ENCODE measurements at regions not wholly inside any gene's neighbourhood (a gene's known extent, or its start where the extent isn't known, plus 50 kb on each side); places are given as distances from the start of the nearest gene placed in this dataset.

DNA sequence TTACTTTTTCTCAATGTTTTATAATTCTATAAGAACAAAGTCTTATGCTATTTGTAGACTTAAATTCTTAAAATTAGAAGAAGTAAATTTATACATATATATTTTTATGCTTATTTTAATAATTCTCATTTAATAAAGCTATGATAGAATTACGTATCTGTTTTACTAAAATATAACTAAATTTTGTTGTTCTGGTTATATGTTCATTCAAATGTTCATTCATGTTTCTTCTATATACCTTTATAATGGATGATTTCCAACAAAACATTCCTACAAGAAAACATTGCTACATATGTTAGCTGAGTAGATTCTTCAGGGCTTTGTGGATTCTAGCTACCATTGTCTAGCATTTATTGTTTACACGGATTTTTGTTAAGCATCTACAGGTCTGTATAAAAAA, 634.3 kb upstream of the PCDH20 start:
- Histone ChIP-seq H3K79me2 (replicated peaks; ENCODE audit: insufficient read depth) (no peaks in the 10 kb centered on the region), H4K20me1 (replicated peaks; ENCODE audit: insufficient read depth) (no peaks in the 10 kb centered on the region), H3F3A (replicated peaks; ENCODE audit: low read depth) (no peaks in the 10 kb centered on the region), H3K4me1 (ENCODE audit: insufficient read depth) (no peaks in the 10 kb centered on the region), H3K9me2 (ENCODE audit: insufficient read depth) (0 out of 2 replicates have a peak, but pooled peaks cover 9% of the 10 kb centered on the region), H3K4me3 (no peak overlapping the region), H2AFZ (no peak overlapping the region), H3K4me2 (no peak overlapping the region), H3K27ac (ENCODE audit: low read depth) (no peak overlapping the region), H3K36me3 (ENCODE audit: insufficient read depth) (no peaks in the 10 kb centered on the region), H3K27me3 (ENCODE audit: insufficient read depth) (no peaks in the 10 kb centered on the region)
- DNase-seq (ENCODE audit: low spot score) = no peak
- TF ChIP-seq, protein P1, sequence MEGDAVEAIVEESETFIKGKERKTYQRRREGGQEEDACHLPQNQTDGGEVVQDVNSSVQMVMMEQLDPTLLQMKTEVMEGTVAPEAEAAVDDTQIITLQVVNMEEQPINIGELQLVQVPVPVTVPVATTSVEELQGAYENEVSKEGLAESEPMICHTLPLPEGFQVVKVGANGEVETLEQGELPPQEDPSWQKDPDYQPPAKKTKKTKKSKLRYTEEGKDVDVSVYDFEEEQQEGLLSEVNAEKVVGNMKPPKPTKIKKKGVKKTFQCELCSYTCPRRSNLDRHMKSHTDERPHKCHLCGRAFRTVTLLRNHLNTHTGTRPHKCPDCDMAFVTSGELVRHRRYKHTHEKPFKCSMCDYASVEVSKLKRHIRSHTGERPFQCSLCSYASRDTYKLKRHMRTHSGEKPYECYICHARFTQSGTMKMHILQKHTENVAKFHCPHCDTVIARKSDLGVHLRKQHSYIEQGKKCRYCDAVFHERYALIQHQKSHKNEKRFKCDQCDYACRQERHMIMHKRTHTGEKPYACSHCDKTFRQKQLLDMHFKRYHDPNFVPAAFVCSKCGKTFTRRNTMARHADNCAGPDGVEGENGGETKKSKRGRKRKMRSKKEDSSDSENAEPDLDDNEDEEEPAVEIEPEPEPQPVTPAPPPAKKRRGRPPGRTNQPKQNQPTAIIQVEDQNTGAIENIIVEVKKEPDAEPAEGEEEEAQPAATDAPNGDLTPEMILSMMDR (conservative IDR thresholded peaks at IDR 0.05; ENCODE audit: low read depth in 2 of 2) = no peak
- TF ChIP-seq, protein P2, sequence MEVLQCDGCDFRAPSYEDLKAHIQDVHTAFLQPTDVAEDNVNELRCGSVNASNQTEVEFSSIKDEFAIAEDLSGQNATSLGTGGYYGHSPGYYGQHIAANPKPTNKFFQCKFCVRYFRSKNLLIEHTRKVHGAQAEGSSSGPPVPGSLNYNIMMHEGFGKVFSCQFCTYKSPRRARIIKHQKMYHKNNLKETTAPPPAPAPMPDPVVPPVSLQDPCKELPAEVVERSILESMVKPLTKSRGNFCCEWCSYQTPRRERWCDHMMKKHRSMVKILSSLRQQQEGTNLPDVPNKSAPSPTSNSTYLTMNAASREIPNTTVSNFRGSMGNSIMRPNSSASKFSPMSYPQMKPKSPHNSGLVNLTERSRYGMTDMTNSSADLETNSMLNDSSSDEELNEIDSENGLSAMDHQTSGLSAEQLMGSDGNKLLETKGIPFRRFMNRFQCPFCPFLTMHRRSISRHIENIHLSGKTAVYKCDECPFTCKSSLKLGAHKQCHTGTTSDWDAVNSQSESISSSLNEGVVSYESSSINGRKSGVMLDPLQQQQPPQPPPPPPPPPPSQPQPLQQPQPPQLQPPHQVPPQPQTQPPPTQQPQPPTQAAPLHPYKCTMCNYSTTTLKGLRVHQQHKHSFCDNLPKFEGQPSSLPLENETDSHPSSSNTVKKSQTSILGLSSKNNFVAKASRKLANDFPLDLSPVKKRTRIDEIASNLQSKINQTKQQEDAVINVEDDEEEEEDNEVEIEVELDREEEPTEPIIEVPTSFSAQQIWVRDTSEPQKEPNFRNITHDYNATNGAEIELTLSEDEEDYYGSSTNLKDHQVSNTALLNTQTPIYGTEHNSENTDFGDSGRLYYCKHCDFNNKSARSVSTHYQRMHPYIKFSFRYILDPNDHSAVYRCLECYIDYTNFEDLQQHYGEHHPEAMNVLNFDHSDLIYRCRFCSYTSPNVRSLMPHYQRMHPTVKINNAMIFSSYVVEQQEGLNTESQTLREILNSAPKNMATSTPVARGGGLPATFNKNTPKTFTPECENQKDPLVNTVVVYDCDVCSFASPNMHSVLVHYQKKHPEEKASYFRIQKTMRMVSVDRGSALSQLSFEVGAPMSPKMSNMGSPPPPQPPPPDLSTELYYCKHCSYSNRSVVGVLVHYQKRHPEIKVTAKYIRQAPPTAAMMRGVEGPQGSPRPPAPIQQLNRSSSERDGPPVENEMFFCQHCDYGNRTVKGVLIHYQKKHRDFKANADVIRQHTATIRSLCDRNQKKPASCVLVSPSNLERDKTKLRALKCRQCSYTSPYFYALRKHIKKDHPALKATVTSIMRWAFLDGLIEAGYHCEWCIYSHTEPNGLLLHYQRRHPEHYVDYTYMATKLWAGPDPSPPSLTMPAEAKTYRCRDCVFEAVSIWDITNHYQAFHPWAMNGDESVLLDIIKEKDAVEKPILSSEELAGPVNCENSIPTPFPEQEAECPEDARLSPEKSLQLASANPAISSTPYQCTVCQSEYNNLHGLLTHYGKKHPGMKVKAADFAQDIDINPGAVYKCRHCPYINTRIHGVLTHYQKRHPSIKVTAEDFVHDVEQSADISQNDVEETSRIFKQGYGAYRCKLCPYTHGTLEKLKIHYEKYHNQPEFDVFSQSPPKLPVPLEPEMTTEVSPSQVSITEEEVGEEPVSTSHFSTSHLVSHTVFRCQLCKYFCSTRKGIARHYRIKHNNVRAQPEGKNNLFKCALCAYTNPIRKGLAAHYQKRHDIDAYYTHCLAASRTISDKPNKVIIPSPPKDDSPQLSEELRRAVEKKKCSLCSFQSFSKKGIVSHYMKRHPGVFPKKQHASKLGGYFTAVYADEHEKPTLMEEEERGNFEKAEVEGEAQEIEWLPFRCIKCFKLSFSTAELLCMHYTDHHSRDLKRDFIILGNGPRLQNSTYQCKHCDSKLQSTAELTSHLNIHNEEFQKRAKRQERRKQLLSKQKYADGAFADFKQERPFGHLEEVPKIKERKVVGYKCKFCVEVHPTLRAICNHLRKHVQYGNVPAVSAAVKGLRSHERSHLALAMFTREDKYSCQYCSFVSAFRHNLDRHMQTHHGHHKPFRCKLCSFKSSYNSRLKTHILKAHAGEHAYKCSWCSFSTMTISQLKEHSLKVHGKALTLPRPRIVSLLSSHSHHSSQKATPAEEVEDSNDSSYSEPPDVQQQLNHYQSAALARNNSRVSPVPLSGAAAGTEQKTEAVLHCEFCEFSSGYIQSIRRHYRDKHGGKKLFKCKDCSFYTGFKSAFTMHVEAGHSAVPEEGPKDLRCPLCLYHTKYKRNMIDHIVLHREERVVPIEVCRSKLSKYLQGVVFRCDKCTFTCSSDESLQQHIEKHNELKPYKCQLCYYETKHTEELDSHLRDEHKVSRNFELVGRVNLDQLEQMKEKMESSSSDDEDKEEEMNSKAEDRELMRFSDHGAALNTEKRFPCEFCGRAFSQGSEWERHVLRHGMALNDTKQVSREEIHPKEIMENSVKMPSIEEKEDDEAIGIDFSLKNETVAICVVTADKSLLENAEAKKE (CRISPR knock-in tag; IDR thresholded peaks at IDR 0.05) = no peak
- TF ChIP-seq ZNF331 (CRISPR knock-in tag; IDR thresholded peaks at IDR 0.05; ENCODE audit: low read depth) (no peak), NANOG (IDR thresholded peaks at IDR 0.05; ENCODE audit: borderline replicate concordance) (no peak), STAT1 (IDR thresholded peaks at IDR 0.05; ENCODE audit: unreplicated experiment) (no peak)
- TF ChIP-seq, protein P3, sequence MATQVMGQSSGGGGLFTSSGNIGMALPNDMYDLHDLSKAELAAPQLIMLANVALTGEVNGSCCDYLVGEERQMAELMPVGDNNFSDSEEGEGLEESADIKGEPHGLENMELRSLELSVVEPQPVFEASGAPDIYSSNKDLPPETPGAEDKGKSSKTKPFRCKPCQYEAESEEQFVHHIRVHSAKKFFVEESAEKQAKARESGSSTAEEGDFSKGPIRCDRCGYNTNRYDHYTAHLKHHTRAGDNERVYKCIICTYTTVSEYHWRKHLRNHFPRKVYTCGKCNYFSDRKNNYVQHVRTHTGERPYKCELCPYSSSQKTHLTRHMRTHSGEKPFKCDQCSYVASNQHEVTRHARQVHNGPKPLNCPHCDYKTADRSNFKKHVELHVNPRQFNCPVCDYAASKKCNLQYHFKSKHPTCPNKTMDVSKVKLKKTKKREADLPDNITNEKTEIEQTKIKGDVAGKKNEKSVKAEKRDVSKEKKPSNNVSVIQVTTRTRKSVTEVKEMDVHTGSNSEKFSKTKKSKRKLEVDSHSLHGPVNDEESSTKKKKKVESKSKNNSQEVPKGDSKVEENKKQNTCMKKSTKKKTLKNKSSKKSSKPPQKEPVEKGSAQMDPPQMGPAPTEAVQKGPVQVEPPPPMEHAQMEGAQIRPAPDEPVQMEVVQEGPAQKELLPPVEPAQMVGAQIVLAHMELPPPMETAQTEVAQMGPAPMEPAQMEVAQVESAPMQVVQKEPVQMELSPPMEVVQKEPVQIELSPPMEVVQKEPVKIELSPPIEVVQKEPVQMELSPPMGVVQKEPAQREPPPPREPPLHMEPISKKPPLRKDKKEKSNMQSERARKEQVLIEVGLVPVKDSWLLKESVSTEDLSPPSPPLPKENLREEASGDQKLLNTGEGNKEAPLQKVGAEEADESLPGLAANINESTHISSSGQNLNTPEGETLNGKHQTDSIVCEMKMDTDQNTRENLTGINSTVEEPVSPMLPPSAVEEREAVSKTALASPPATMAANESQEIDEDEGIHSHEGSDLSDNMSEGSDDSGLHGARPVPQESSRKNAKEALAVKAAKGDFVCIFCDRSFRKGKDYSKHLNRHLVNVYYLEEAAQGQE (IDR thresholded peaks at IDR 0.05; ENCODE audit: unreplicated experiment) = no peak
- peaks cover 14% of the 10 kb centered on the region for H3K9me3 Mint-ChIP-seq
- ATAC-seq = no peak
- H3K4me3 Mint-ChIP-seq = no peak overlapping the region
- H3K4me1 Mint-ChIP-seq = no peaks in the 10 kb centered on the region
- H3K36me3 Mint-ChIP-seq (ENCODE audit: low read depth) = peaks cover 4% of the 10 kb centered on the region; the same call in 2 of the 3 replicates
- H3K27ac Mint-ChIP-seq = no peak overlapping the region
- H3K27me3 Mint-ChIP-seq (ENCODE audit: insufficient read depth, low read depth, poor library complexity) = peaks cover 2% of the 10 kb centered on the region

Measured in GM23338 (cell line).